IMR-90 (cell line): ENCODE measurements at regions not wholly inside any gene's neighbourhood (a gene's known extent, or its start where the extent isn't known, plus 50 kb on each side); places are given as distances from the start of the nearest gene placed in this dataset.

Experiments
- ATAC-seq: fragments of 200-7000 bp; cut with Tn5 transposase; 2 replicates; pipeline ENCODE4 v1.9.1; 2020; ENCODE audit warnings: low read depth, mild to moderate bottlenecking, moderate library complexity
- BruUV-seq: library from RNA; stranded (reverse); fragments of 400-500 nt; replicated peaks from 2 replicates; lab custom pipeline; 2021; lab: Mats Ljungman, UMichigan
- CTCF ChIA-PET: fragments of 300-600 bp; formaldehyde crosslinking; extraction: SDS; loops from one replicate; lab custom pipeline; 2021; ENCODE audit warnings: antibody characterized with exemption; lab: Yijun Ruan, JAX
- POLR2A ChIA-PET: fragments of 300-600 bp; sonication (Branson Sonifier 250); formaldehyde crosslinking; loops from one replicate; lab custom pipeline; 2022; ENCODE audit warnings: antibody characterized with exemption; ENCODE audit not compliant: unreplicated experiment; lab: Charles Lee
- DNase-seq: peaks from one replicate; pipeline ENCODE4 v3.0.0; 2013
- H2AFZ ChIP-seq: replicated peaks from 2 replicates; pipeline ENCODE3; 2013; ENCODE audit warnings: low read length, mild to moderate bottlenecking; ENCODE audit not compliant: poor library complexity
- H2AK5ac ChIP-seq: 2 replicates; pipeline ENCODE4 v1.6.1; 2013; ENCODE audit warnings: low read depth, low read length, inconsistent platforms
- H2AK9ac ChIP-seq: replicated peaks from 2 replicates; pipeline ENCODE3; 2013; ENCODE audit warnings: mild to moderate bottlenecking, low read depth, low read length, moderate library complexity; ENCODE audit not compliant: poor library complexity
- H2BK120ac ChIP-seq: 2 replicates; pipeline ENCODE4 v1.6.1; 2013; ENCODE audit warnings: low read depth, low read length, inconsistent platforms
- H2BK15ac ChIP-seq: 3 replicates; pipeline ENCODE4 v1.6.1; 2013; ENCODE audit warnings: low read depth, low read length, inconsistent platforms
- H2BK20ac ChIP-seq: 2 replicates; pipeline ENCODE4 v1.6.1; 2013; ENCODE audit warnings: low read depth, mild to moderate bottlenecking, inconsistent platforms, low read length, moderate library complexity
- H2BK5ac ChIP-seq: 2 replicates; pipeline ENCODE4 v1.6.1; 2013; ENCODE audit warnings: mild to moderate bottlenecking, low read depth, low read length, inconsistent platforms; ENCODE audit not compliant: poor library complexity, severe bottlenecking
- H3K14ac ChIP-seq: replicated peaks from 2 replicates; pipeline ENCODE4 v1.6.1; 2013; ENCODE audit warnings: low read depth, low read length, inconsistent platforms
- H3K18ac ChIP-seq: 2 replicates; pipeline ENCODE4 v1.6.1; 2013; ENCODE audit warnings: low read depth, low read length, control low read depth
- H3K23ac ChIP-seq: 2 replicates; pipeline ENCODE4 v1.6.1; 2013; ENCODE audit warnings: low read depth, low read length, inconsistent platforms
- H3K27ac ChIP-seq: 2 replicates; pipeline ENCODE4 v1.5.1; 2013; ENCODE audit warnings: mild to moderate bottlenecking, control low read depth, low read length; ENCODE audit not compliant: insufficient read depth
- H3K27me3 ChIP-seq: 2 replicates; pipeline ENCODE4 v1.6.1; 2013; ENCODE audit warnings: low read length; ENCODE audit not compliant: control insufficient read depth, insufficient read depth
- H3K36me3 ChIP-seq: 2 replicates; pipeline ENCODE4 v1.6.1; 2013; ENCODE audit warnings: low read length, mixed read lengths; ENCODE audit not compliant: control insufficient read depth, insufficient read depth
- H3K4ac ChIP-seq: 2 replicates; pipeline ENCODE4 v1.6.1; 2013; ENCODE audit warnings: low read depth, low read length, inconsistent platforms
- H3K4me1 ChIP-seq: 2 replicates; pipeline ENCODE4 v1.6.1; 2013; ENCODE audit warnings: low read length, mixed read lengths; ENCODE audit not compliant: control insufficient read depth, insufficient read depth
- H3K4me2 ChIP-seq: 2 replicates; pipeline ENCODE4 v1.6.1; 2013; ENCODE audit warnings: low read depth, mild to moderate bottlenecking, control low read depth, low read length, moderate library complexity
- H3K4me3 ChIP-seq: 2 replicates; pipeline ENCODE4 v1.5.1; 2013; ENCODE audit warnings: low read depth, mild to moderate bottlenecking, control low read depth, low read length, moderate library complexity; ENCODE audit not compliant: insufficient read depth
- H3K56ac ChIP-seq: 2 replicates; pipeline ENCODE4 v1.6.1; 2013; ENCODE audit warnings: low read length, inconsistent platforms; ENCODE audit not compliant: insufficient read depth; ENCODE audit errors: extremely low read depth
- H3K79me1 ChIP-seq, 2 experiments: 2 replicates each; pipeline ENCODE4 v1.6.1; 2013; ENCODE audit warnings: low read length in 2 of 2, inconsistent platforms in 1 of 2, low read depth in 1 of 2
- H3K9ac ChIP-seq: 2 replicates; pipeline ENCODE4 v1.6.1; 2013; ENCODE audit warnings: low read depth, low read length, control low read depth
- H3K9me1 ChIP-seq: 2 replicates; pipeline ENCODE4 v1.6.1; 2013; ENCODE audit warnings: low read length, inconsistent platforms; ENCODE audit not compliant: insufficient read depth
- H3K9me3 ChIP-seq: 2 replicates; pipeline ENCODE4 v1.6.1; 2013; ENCODE audit warnings: low read length; ENCODE audit not compliant: control insufficient read depth, insufficient read depth
- H4K20me1 ChIP-seq: 2 replicates; pipeline ENCODE4 v1.6.1; 2013; ENCODE audit warnings: low read length, inconsistent platforms; ENCODE audit not compliant: insufficient read depth
- H4K5ac ChIP-seq: 2 replicates; pipeline ENCODE4 v1.6.1; 2013; ENCODE audit warnings: mild to moderate bottlenecking, low read depth, low read length, control low read depth
- H4K8ac ChIP-seq, 2 experiments: 2 replicates each; pipeline ENCODE4 v1.6.1; 2013; ENCODE audit warnings: low read depth in 2 of 2, low read length in 2 of 2, control low read depth in 1 of 2, inconsistent platforms in 1 of 2
- H4K91ac ChIP-seq: 2 replicates; pipeline ENCODE4 v1.6.1; 2013; ENCODE audit warnings: low read depth, low read length, inconsistent platforms; ENCODE audit not compliant: insufficient read depth
- BHLHE40 ChIP-seq: fragments of 150-350 bp; IDR thresholded peaks from 2 replicates; pipeline ENCODE4 v1.6.1; 2016; ENCODE audit warnings: mild to moderate bottlenecking, low read depth, low read length
- CEBPB ChIP-seq: IDR thresholded peaks from 2 replicates; pipeline ENCODE4 v1.6.1; 2012; ENCODE audit warnings: low read depth, low read length, improper control_type of control experiment
- CHD1 ChIP-seq: IDR thresholded peaks from 2 replicates; pipeline ENCODE4 v1.6.1; 2012; ENCODE audit warnings: low read depth, low read length, improper control_type of control experiment
- CTCF ChIP-seq: conservative IDR thresholded peaks from 2 replicates; pipeline ENCODE4 v1.5.1; 2012; ENCODE audit warnings: mild to moderate bottlenecking, low read depth, low read length, improper control_type of control experiment
- ELK1 ChIP-seq: fragments of 150-350 bp; IDR thresholded peaks from 2 replicates; pipeline ENCODE4 v1.6.1; 2016; ENCODE audit warnings: low read depth, mild to moderate bottlenecking, low read length, moderate library complexity, borderline replicate concordance
- FOS ChIP-seq: fragments of 150-350 bp; IDR thresholded peaks from 2 replicates; pipeline ENCODE4 v1.6.1; 2016; ENCODE audit warnings: low read depth, low read length
- MAFK ChIP-seq: IDR thresholded peaks from 2 replicates; pipeline ENCODE4 v1.6.1; 2012; ENCODE audit warnings: low read depth, low read length, improper control_type of control experiment
- MAZ ChIP-seq: IDR thresholded peaks from 2 replicates; pipeline ENCODE4 v1.6.1; 2012; ENCODE audit warnings: low read depth, mild to moderate bottlenecking, low read length, improper control_type of control experiment, moderate library complexity, borderline replicate concordance
- MXI1 ChIP-seq: IDR thresholded peaks from 2 replicates; pipeline ENCODE4 v1.6.1; 2012; ENCODE audit warnings: low read depth, mild to moderate bottlenecking, low read length, moderate library complexity, borderline replicate concordance
- NFE2L2 ChIP-seq: fragments of 150-350 bp; IDR thresholded peaks from 2 replicates; pipeline ENCODE4 v1.6.1; 2016; ENCODE audit warnings: low read depth, mild to moderate bottlenecking, low read length
- POLR2A ChIP-seq: IDR thresholded peaks from 2 replicates; pipeline ENCODE4 v1.6.1; 2012; ENCODE audit warnings: mild to moderate bottlenecking, low read depth, low read length
- RAD21 ChIP-seq: IDR thresholded peaks from 2 replicates; pipeline ENCODE4 v1.6.1; 2012; ENCODE audit warnings: low read length, improper control_type of control experiment
- RCOR1 ChIP-seq: IDR thresholded peaks from 2 replicates; pipeline ENCODE4 v1.6.1; 2012; ENCODE audit warnings: mild to moderate bottlenecking, low read length, improper control_type of control experiment; ENCODE audit not compliant: insufficient replicate concordance
- RFX5 ChIP-seq: IDR thresholded peaks from 2 replicates; pipeline ENCODE4 v1.8.0; 2012; ENCODE audit warnings: low read depth, mild to moderate bottlenecking, low read length, moderate library complexity
- SMC3 ChIP-seq: fragments of 150-350 bp; IDR thresholded peaks from 2 replicates; pipeline ENCODE4 v1.6.1; 2016; ENCODE audit warnings: low read depth, mild to moderate bottlenecking, antibody characterized with exemption, low read length, moderate library complexity
- USF2 ChIP-seq: fragments of 150-350 bp; IDR thresholded peaks from 2 replicates; pipeline ENCODE4 v1.6.1; 2017; ENCODE audit warnings: mild to moderate bottlenecking, antibody characterized with exemption, low read length, low read depth
- WGBS, 2 experiments: methylation state at CpG; one replicate each; pipeline versions ENCODE4 v1.1.5 to v1.1.7; 2013; ENCODE audit warnings: missing lambda C conversion rate in 2 of 2; ENCODE audit not compliant: insufficient read length in 1 of 2; ENCODE audit errors: extremely low coverage in 2 of 2; 5-methylcytosine and 5-hydroxymethylcytosine counted together
- dilution Hi-C: fragments of 300-500 bp; cut with HindIII; formaldehyde crosslinking; loops from one replicate; pipeline ENCODE4 v1.14.3; 2018; ENCODE audit warnings: low sequenced_read_pairs; ENCODE audit not compliant: unreplicated experiment
- in situ Hi-C: fragments of 300-500 bp; cut with MboI; formaldehyde crosslinking; loops from 3 replicates; pipeline ENCODE4 v1.14.3; 2019; ENCODE audit warnings: low sequenced_read_pairs, inconsistent platforms, mixed read lengths
- intact Hi-C: fragments of 100-400 bp; cut with micrococcal nuclease; formaldehyde crosslinking; loops from 2 replicates; pipeline ENCODE4 v1.10.0; 2022

GRCh38 chr2:12617366-12617765 is 99.4 kb upstream of the TRIB2 start:
- DNase-seq (no peak), ATAC-seq (no peak)
- no peaks in the 10 kb centered on the region for H4K20me1 ChIP-seq
- peaks cover 10% of the 10 kb centered on the region; the same call in 1 of the 2 replicates for H3K9me1 ChIP-seq
- H3K36me3 ChIP-seq: no peaks in the 10 kb centered on the region
- no peak overlapping the region for H2BK20ac ChIP-seq
- in situ Hi-C loops: no loop called here
- WGBS, 2 experiments: no CpG with 5 or more reads among the region's 3 CpGs
- no peak overlapping the region for H3K23ac ChIP-seq
- H3K9me3 ChIP-seq: no peaks in the 10 kb centered on the region
- no peak overlapping the region for H2BK15ac ChIP-seq
- H4K91ac ChIP-seq: no peak overlapping the region
- H3K56ac ChIP-seq: no peak overlapping the region
- H2AK5ac ChIP-seq: no peak overlapping the region
- H3K14ac ChIP-seq: no peak overlapping the region
- no peak overlapping the region for H2AFZ ChIP-seq
- BruUV-seq: no TSS peak
- H3K4ac ChIP-seq: no peak overlapping the region
- dilution Hi-C loops: no loop called here
- no peak overlapping the region for H3K18ac ChIP-seq
- H2BK5ac ChIP-seq: no peak overlapping the region
- H3K9ac ChIP-seq: no peak overlapping the region
- CTCF ChIA-PET: no interaction called here
- H3K4me1 ChIP-seq: peaks cover 5% of the 10 kb centered on the region
- H4K8ac ChIP-seq: no peak overlapping the region
- intact Hi-C loops: no loop called here
- no peak overlapping the region for H3K4me3 ChIP-seq
- H4K5ac ChIP-seq: no peak overlapping the region
- no peak overlapping the region for H3K27ac ChIP-seq
- no peak overlapping the region for H3K4me2 ChIP-seq
- H2BK120ac ChIP-seq: no peak overlapping the region
- H3K27me3 ChIP-seq: no peaks in the 10 kb centered on the region
- POLR2A ChIA-PET: no interaction called here
- no peak overlapping the region for H2AK9ac ChIP-seq
- TF ChIP-seq MAZ (no peak), NFE2L2 (no peak), FOS (no peak), SMC3 (no peak), BHLHE40 (no peak), RCOR1 (no peak), POLR2A (no peak), MXI1 (no peak), RFX5 (no peak), CHD1 (no peak), CEBPB (no peak), MAFK (no peak), CTCF (no peak), USF2 (no peak), ELK1 (no peak), RAD21 (no peak)
- no peaks in the 10 kb centered on the region for H3K79me1 ChIP-seq
